HG02840 (cell line): ENCODE measurements at regions not wholly inside any gene's neighbourhood (a gene's known extent, or its start where the extent isn't known, plus 50 kb on each side); places are given as distances from the start of the nearest gene placed in this dataset.

ENCODE experiments used
- ATAC-seq: cut with Tn5 transposase; IDR thresholded peaks from one replicate; pipeline ENCODE4 v1.9.1; 2021; ENCODE audit warnings: mild to moderate bottlenecking, moderate library complexity, moderate number of reproducible peaks; ENCODE audit not compliant: unreplicated experiment, low FRiP score

GRCh38 chr10:43867667-43868565 is 219.2 kb upstream of the ZNF32 start:
- no peak for ATAC-seq

GRCh38 chr10:43867113-43867512 is 218.4 kb upstream of the ZNF32 start:
- no peak for ATAC-seq

- ATAC-seq: no peak
Observed at GRCh38 chr10:43866712-43867111, 218.0 kb upstream of the ZNF32 start.

GRCh38 chr10:43865265-43866135 is 216.8 kb upstream of the ZNF32 start:
- no peak for ATAC-seq

- ATAC-seq: no peak
Observed at GRCh38 chr10:43864656-43865055, 216.0 kb upstream of the ZNF32 start.

- no peak for ATAC-seq
Observed at GRCh38 chr10:43863859-43864591, 215.3 kb upstream of the ZNF32 start.

- no peak for ATAC-seq
Observed at GRCh38 chr10:43863270-43863669, 214.6 kb upstream of the ZNF32 start.

- no peak for ATAC-seq
Observed at GRCh38 chr10:43862756-43863155, 214.1 kb upstream of the ZNF32 start.

GRCh38 chr10:43861966-43862751 is 213.5 kb upstream of the ZNF32 start:
- ATAC-seq: no peak

- no peak for ATAC-seq
Observed at GRCh38 chr10:43859016-43859525, 210.4 kb upstream of the ZNF32 start.

- ATAC-seq: no peak
Observed at GRCh38 chr10:43857931-43858315, 209.2 kb upstream of the ZNF32 start.

- no peak for ATAC-seq
Observed at GRCh38 chr10:43857206-43857930, 208.7 kb upstream of the ZNF32 start.

GRCh38 chr10:43856299-43856698 is 207.6 kb upstream of the ZNF32 start:
- ATAC-seq: no peak

- ATAC-seq: no peak
Observed at GRCh38 chr10:43855667-43856210, 207.1 kb upstream of the ZNF32 start.

- no peak for ATAC-seq
Observed at GRCh38 chr10:43854007-43854406, 205.3 kb upstream of the ZNF32 start.

- ATAC-seq: no peak
Observed at GRCh38 chr10:43853369-43853768, 204.7 kb upstream of the ZNF32 start.

- no peak for ATAC-seq
Observed at GRCh38 chr10:43852644-43853214, 204.0 kb upstream of the ZNF32 start.

GRCh38 chr10:43852149-43852548 is 203.5 kb upstream of the ZNF32 start:
- ATAC-seq: no peak

- ATAC-seq: no peak
Observed at GRCh38 chr10:43851030-43851429, 202.3 kb upstream of the ZNF32 start.
